SK-N-SH (cell line): ENCODE measurements at regions not wholly inside any gene's neighbourhood (a gene's known extent, or its start where the extent isn't known, plus 50 kb on each side); places are given as distances from the start of the nearest gene placed in this dataset.
A peak's percentile ranks its signal among the peaks of the same experiment; 100 is the strongest.
"Not testable (repeated sequence)": the region's sequence is repeated elsewhere in the genome, so short reads cannot be mapped to it uniquely, and the experiment has no call there.

Source experiments
- CTCF ChIA-PET: fragments of 300-600, 350-600 bp; formaldehyde crosslinking; extraction: SDS; loops from one replicate; lab custom pipeline; 2021; lab: Yijun Ruan, JAX
- POLR2A ChIA-PET: fragments of 350-600 bp; sonication (Branson Sonifier 250); formaldehyde crosslinking; extraction: SDS; loops from one replicate; lab custom pipeline; 2020; ENCODE audit warnings: antibody characterized with exemption, inconsistent platforms; lab: Yijun Ruan, JAX
- DNase-seq: peaks from one replicate; pipeline ENCODE4 v3.0.0; 2012
- H2AFZ ChIP-seq: fragments of 200-600 bp; sonication (generic); 2 replicates; pipeline ENCODE4 v1.8.1; 2016; ENCODE audit warnings: antibody characterized with exemption, mild to moderate bottlenecking, low read depth
- H3F3A ChIP-seq: fragments of 200-600 bp; sonication (generic); replicated peaks from 2 replicates; pipeline ENCODE3; 2016; ENCODE audit warnings: antibody characterized with exemption, mild to moderate bottlenecking; ENCODE audit not compliant: insufficient read depth
- H3K27ac ChIP-seq, 2 experiments: fragments of 200-500 bp in 1 of 2; fragments of 200-600 bp in 1 of 2; sonication (Bioruptor generic) in 1 of 2; sonication (generic), shearing (Covaris generic) in 1 of 2; 2 replicates each; pipeline versions ENCODE4 v1.5.1 to v1.6.1; 2014 to 2016; ENCODE audit warnings: low read depth in 2 of 2, inconsistent platforms in 1 of 2, low read length in 1 of 2, mild to moderate bottlenecking in 1 of 2, mixed read lengths in 1 of 2
- H3K27me3 ChIP-seq: fragments of 200-600 bp; sonication (generic), shearing (Covaris generic); 2 replicates; pipeline ENCODE4 v1.6.1; 2016; ENCODE audit warnings: mixed run types; ENCODE audit not compliant: insufficient read depth
- H3K36me3 ChIP-seq, 2 experiments: fragments of 200-500 bp in 1 of 2; fragments of 200-600 bp in 1 of 2; sonication (Bioruptor generic) in 1 of 2; sonication (generic) in 1 of 2; replicated peaks in 1 of 2; 2 replicates each; pipeline versions ENCODE3 to v1.5.1; 2014 to 2016; ENCODE audit warnings: low read length in 1 of 2, mild to moderate bottlenecking in 1 of 2; ENCODE audit not compliant: insufficient read depth in 2 of 2, control insufficient read depth in 1 of 2
- H3K4me1 ChIP-seq, 2 experiments: fragments of 200-500 bp in 1 of 2; fragments of 200-600 bp in 1 of 2; sonication (Bioruptor generic) in 1 of 2; sonication (generic), shearing (Covaris generic) in 1 of 2; 2 replicates each; pipeline versions ENCODE4 v1.5.1 to v1.6.1; 2014 to 2016; ENCODE audit warnings: low read depth in 1 of 2, low read length in 1 of 2, mixed run types in 1 of 2; ENCODE audit not compliant: insufficient read depth in 2 of 2, control insufficient read depth in 1 of 2
- H3K4me2 ChIP-seq: fragments of 200-600 bp; sonication (generic), shearing (Covaris generic); 2 replicates; pipeline ENCODE4 v1.6.1; 2017; ENCODE audit warnings: mixed run types
- H3K4me3 ChIP-seq, 2 experiments: fragments of 200-500 bp in 1 of 2; fragments of 200-600 bp in 1 of 2; sonication (Bioruptor generic) in 1 of 2; sonication (generic), shearing (Covaris generic) in 1 of 2; 2 replicates each; pipeline versions ENCODE4 v1.5.1 to v1.8.1; 2014 to 2016; ENCODE audit warnings: low read depth in 2 of 2, inconsistent platforms in 1 of 2, low read length in 1 of 2, mild to moderate bottlenecking in 1 of 2, mixed read lengths in 1 of 2, moderate library complexity in 1 of 2
- H3K79me2 ChIP-seq: fragments of 200-600 bp; sonication (generic); 2 replicates; pipeline ENCODE4 v1.8.1; 2017; ENCODE audit warnings: mild to moderate bottlenecking; ENCODE audit not compliant: insufficient read depth
- H3K9ac ChIP-seq: fragments of 200-600 bp; sonication (generic); 2 replicates; pipeline ENCODE4 v1.6.1; 2017; ENCODE audit warnings: mixed run types
- H3K9me2 ChIP-seq: fragments of 200-600 bp; sonication (generic); 2 replicates; pipeline ENCODE4 v1.6.1; 2017; ENCODE audit warnings: mixed run types
- H3K9me3 ChIP-seq: fragments of 200-600 bp; sonication (generic); 2 replicates; pipeline ENCODE4 v1.6.1; 2017; ENCODE audit warnings: mixed run types, mild to moderate bottlenecking, moderate library complexity
- H4K20me1 ChIP-seq: fragments of 200-600 bp; sonication (generic); 2 replicates; pipeline ENCODE4 v1.6.1; 2017; ENCODE audit warnings: mild to moderate bottlenecking, mixed run types; ENCODE audit not compliant: insufficient read depth
- RFX5 ChIP-seq: IDR thresholded peaks from 2 replicates; pipeline ENCODE4 v1.6.1; 2012; ENCODE audit warnings: mild to moderate bottlenecking, improper control_type of control experiment, low read length
- WGBS: methylation state at CpG from one replicate; pipeline ENCODE4 v1.1.6; 2017; ENCODE audit warnings: low lambda C conversion rate; 5-methylcytosine and 5-hydroxymethylcytosine counted together
- TF ChIP-seq, protein P1 (sequence below): fragments of 200-600 bp; sonication (generic); IDR thresholded peaks from 2 replicates; pipeline ENCODE4 v1.6.1; 2017; ENCODE audit warnings: antibody characterized with exemption, mild to moderate bottlenecking, moderate library complexity

DNA sequence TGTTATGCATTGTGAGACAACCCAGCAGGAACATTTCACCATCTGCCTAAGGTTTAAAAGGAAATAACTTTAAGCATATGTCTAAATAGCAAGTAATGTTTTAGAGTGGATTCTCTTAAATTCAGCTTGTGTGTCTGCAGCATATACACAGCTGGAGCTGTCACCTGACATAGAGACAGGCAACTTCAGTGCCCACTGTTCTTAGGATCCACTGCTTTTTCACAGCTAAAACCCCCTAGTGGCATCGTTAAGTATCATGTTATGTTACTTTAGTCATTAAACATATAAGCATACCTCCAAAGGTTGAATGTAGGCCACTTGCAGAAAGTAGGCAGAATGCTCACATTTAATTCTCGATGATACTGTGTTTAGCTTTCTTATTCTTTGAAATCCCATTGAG is 2169.0 kb upstream of the DEFB115 start:
- 58% methylated on average over 2 of the region's 2 CpGs for WGBS
- not testable (repeated sequence) for H2AFZ ChIP-seq

DNA sequence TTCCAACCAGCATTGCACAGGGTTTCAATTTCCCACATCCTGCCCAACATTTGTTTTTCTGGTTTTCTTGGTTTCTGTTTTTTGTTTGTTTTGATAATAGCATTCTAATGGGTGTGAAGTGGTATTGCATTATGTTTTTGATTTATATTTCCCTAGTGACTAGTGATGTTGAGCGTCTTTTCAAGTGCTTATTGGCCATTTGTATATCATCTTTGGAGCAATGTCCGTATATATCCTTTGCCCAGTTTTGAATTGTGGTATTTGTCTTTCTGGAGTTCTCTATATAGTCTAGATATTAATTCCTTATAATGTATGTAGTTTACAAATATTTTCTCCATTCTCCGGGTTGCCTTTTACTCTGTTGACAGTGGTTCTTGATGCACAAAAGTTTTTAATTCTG is 2168.1 kb upstream of the DEFB115 start:
- H3K79me2 ChIP-seq, result peaks cover 26% of the 10 kb centered on the region
- H3K36me3 ChIP-seq, result peaks cover 18 to 25% of the 10 kb centered on the region in 2 experiments
- H3K27ac ChIP-seq, H3K4me2 ChIP-seq, H3K9ac ChIP-seq, POLR2A ChIA-PET, H3F3A ChIP-seq, H4K20me1 ChIP-seq, H3K9me2 ChIP-seq, H3K4me3 ChIP-seq, H3K27me3 ChIP-seq, CTCF ChIA-PET, DNase-seq, H3K4me1 ChIP-seq, H3K9me3 ChIP-seq, H2AFZ ChIP-seq: not testable (repeated sequence)
- peak; percentile 81 for TF ChIP-seq RFX5
- WGBS, result 60% methylated on average over 3 of the region's 3 CpGs

More for the DNA sequence above, 2169.0 kb upstream of the DEFB115 start:
- H3K4me3 ChIP-seq, H3F3A ChIP-seq, H3K9me2 ChIP-seq, H3K9ac ChIP-seq, CTCF ChIA-PET, H3K27ac ChIP-seq, H3K9me3 ChIP-seq, H3K4me1 ChIP-seq, H3K4me2 ChIP-seq, POLR2A ChIA-PET, H4K20me1 ChIP-seq, H3K27me3 ChIP-seq: not testable (repeated sequence)
- peak; percentile 11 for DNase-seq
- peaks cover 22 to 25% of the 10 kb centered on the region in 2 experiments for H3K36me3 ChIP-seq
- TF ChIP-seq, protein P1, sequence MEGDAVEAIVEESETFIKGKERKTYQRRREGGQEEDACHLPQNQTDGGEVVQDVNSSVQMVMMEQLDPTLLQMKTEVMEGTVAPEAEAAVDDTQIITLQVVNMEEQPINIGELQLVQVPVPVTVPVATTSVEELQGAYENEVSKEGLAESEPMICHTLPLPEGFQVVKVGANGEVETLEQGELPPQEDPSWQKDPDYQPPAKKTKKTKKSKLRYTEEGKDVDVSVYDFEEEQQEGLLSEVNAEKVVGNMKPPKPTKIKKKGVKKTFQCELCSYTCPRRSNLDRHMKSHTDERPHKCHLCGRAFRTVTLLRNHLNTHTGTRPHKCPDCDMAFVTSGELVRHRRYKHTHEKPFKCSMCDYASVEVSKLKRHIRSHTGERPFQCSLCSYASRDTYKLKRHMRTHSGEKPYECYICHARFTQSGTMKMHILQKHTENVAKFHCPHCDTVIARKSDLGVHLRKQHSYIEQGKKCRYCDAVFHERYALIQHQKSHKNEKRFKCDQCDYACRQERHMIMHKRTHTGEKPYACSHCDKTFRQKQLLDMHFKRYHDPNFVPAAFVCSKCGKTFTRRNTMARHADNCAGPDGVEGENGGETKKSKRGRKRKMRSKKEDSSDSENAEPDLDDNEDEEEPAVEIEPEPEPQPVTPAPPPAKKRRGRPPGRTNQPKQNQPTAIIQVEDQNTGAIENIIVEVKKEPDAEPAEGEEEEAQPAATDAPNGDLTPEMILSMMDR, result peak; percentile 29
- peaks cover 31% of the 10 kb centered on the region for H3K79me2 ChIP-seq

DNA sequence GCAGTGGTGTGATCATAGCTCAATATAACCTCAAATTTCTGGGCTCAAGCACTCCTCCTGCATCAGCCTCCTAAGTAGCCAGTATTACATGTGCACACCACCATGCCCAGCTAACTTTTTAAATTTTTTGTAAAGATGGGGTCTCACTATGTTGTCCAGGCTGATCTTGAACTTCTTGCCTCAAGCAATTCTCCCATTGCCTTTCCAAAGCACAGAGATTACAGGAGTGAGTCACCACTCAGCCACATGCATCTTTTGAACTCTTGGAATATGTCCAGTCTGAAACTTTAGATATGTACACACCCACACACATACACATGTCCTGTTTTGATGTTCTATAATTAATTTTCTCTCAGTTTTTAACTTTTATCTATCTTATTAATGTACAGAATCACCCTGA is 2163.5 kb upstream of the DEFB115 start:
- H4K20me1 ChIP-seq, CTCF ChIA-PET, DNase-seq, H3K4me3 ChIP-seq, H3K27ac ChIP-seq, H3K9ac ChIP-seq, H3F3A ChIP-seq, H3K9me3 ChIP-seq, H3K9me2 ChIP-seq, H3K79me2 ChIP-seq, H3K4me2 ChIP-seq, H3K27me3 ChIP-seq, POLR2A ChIA-PET, H2AFZ ChIP-seq, H3K4me1 ChIP-seq: not testable (repeated sequence)
- peaks cover 25 to 32% of the 10 kb centered on the region in 2 experiments for H3K36me3 ChIP-seq

DNA sequence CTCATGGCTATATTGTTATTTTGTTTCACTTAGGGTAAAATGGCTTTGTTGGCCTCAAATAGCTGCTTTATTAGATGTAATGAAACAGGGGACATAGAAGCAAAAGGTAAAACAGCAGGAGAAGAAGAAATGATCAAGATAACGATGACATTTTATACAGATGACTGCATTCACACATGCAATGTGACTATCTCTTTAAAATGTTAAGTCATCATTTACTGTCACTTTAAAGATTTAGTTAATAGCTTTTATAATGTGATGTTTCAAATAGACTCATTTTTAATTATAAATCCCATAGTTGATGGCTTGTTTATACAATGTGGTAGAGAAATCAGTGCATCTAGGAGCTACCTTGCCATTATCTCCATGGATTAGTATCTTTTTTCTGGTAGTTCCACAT is 2160.8 kb upstream of the DEFB115 start:
- H3K27ac ChIP-seq, H3K79me2 ChIP-seq, POLR2A ChIA-PET, H3K9ac ChIP-seq, H3K27me3 ChIP-seq, H4K20me1 ChIP-seq, DNase-seq, H3K4me3 ChIP-seq, H3F3A ChIP-seq, H2AFZ ChIP-seq, H3K9me3 ChIP-seq, H3K4me2 ChIP-seq, H3K9me2 ChIP-seq, CTCF ChIA-PET, H3K4me1 ChIP-seq: not testable (repeated sequence)
- H3K36me3 ChIP-seq, result peaks cover 16 to 29% of the 10 kb centered on the region in 2 experiments
- WGBS, result 97% methylated on average over 1 of the region's 1 CpG

DNA sequence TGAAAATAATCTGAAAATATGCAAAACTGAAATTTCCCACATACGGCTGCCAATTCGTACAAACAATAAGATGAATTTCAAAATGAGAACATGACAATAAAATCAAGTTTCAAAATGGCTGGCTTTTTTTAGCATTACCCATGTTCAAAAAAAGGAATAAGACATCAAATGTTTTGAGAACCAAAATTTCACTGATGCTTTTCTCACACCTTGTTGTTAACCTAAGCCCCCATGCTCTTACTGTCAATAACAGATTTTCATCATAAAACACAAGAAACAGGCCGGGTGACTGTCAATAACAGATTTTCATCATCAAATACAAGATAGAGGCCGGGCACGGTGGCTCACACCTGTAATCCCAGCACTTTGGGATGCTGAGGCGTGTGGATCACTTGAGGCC is 2149.6 kb upstream of the DEFB115 start:
- H4K20me1 ChIP-seq, H3K4me1 ChIP-seq, H3K27ac ChIP-seq, H3K9me2 ChIP-seq, H3K9me3 ChIP-seq, POLR2A ChIA-PET, CTCF ChIA-PET, H3K4me3 ChIP-seq, DNase-seq, H3K4me2 ChIP-seq, H3K79me2 ChIP-seq, H3K27me3 ChIP-seq, H2AFZ ChIP-seq, H3F3A ChIP-seq, H3K9ac ChIP-seq: not testable (repeated sequence)
- peaks cover 0 to 14% of the 10 kb centered on the region in 2 experiments for H3K36me3 ChIP-seq
- WGBS, result 77% methylated on average over 6 of the region's 6 CpGs

DNA sequence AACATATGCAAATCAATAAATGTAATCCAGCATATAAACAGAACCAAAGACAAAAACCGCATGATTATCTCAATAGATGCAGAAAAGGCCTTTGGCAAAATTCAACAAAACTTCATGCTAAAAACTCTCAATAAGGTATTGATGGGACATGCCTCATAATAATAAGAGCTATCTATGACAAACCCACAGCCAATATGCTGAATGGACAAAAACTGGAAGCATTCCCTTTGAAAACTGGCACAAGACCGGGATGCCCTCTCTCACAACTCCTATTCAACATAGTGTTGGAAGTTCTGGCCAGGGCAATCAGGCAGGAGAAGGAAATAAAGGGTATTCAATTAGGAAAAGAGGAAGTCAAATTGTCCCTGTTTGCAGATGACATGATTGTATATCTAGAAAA is 2148.1 kb upstream of the DEFB115 start:
- H3K4me3 ChIP-seq, POLR2A ChIA-PET, H3K9me2 ChIP-seq, H3K9me3 ChIP-seq, H3K27ac ChIP-seq, H3K4me1 ChIP-seq, H2AFZ ChIP-seq, CTCF ChIA-PET, H3K4me2 ChIP-seq, H4K20me1 ChIP-seq, H3K27me3 ChIP-seq, H3K79me2 ChIP-seq, DNase-seq, H3F3A ChIP-seq, H3K9ac ChIP-seq: not testable (repeated sequence)
- peaks cover 0 to 14% of the 10 kb centered on the region in 2 experiments for H3K36me3 ChIP-seq
- WGBS, result 42% methylated on average over 2 of the region's 2 CpGs
